ENCODE measurements at regions not wholly inside any gene's neighbourhood (a gene's known extent, or its start where the extent isn't known, plus 50 kb on each side); places are given as distances from the start of the nearest gene placed in this dataset.

DNA sequence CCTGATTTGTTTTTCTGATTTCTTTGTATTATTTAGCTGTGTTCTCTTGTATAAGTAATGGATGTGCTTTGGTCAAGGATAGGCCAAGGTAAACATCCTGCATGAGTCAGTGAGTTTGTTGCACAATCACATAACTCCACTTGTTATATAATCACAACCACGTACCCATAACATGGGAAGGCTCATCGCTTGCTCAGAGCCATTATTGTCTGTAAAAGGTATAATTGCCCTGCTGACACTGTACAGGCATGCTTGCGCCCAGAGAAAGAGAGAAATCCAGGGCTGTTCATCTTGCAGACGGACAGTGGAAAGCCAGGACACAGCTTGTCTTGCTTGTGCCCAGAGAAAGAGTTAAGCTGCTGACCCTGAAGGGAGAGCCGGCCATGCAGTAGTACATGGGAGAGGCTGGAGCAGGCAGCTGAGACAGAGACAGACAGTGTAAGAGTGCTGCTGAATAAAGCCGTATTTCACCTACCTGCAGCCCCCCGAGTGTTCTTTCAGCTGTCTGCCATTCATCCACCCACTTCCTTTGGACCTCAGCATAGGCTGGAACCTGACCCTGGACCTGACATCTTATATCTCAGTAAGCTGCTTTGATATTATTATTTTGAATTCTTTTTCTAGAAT, 174.7 kb upstream of the DAAM1 start (continued):
- TF ChIP-seq, protein P1, sequence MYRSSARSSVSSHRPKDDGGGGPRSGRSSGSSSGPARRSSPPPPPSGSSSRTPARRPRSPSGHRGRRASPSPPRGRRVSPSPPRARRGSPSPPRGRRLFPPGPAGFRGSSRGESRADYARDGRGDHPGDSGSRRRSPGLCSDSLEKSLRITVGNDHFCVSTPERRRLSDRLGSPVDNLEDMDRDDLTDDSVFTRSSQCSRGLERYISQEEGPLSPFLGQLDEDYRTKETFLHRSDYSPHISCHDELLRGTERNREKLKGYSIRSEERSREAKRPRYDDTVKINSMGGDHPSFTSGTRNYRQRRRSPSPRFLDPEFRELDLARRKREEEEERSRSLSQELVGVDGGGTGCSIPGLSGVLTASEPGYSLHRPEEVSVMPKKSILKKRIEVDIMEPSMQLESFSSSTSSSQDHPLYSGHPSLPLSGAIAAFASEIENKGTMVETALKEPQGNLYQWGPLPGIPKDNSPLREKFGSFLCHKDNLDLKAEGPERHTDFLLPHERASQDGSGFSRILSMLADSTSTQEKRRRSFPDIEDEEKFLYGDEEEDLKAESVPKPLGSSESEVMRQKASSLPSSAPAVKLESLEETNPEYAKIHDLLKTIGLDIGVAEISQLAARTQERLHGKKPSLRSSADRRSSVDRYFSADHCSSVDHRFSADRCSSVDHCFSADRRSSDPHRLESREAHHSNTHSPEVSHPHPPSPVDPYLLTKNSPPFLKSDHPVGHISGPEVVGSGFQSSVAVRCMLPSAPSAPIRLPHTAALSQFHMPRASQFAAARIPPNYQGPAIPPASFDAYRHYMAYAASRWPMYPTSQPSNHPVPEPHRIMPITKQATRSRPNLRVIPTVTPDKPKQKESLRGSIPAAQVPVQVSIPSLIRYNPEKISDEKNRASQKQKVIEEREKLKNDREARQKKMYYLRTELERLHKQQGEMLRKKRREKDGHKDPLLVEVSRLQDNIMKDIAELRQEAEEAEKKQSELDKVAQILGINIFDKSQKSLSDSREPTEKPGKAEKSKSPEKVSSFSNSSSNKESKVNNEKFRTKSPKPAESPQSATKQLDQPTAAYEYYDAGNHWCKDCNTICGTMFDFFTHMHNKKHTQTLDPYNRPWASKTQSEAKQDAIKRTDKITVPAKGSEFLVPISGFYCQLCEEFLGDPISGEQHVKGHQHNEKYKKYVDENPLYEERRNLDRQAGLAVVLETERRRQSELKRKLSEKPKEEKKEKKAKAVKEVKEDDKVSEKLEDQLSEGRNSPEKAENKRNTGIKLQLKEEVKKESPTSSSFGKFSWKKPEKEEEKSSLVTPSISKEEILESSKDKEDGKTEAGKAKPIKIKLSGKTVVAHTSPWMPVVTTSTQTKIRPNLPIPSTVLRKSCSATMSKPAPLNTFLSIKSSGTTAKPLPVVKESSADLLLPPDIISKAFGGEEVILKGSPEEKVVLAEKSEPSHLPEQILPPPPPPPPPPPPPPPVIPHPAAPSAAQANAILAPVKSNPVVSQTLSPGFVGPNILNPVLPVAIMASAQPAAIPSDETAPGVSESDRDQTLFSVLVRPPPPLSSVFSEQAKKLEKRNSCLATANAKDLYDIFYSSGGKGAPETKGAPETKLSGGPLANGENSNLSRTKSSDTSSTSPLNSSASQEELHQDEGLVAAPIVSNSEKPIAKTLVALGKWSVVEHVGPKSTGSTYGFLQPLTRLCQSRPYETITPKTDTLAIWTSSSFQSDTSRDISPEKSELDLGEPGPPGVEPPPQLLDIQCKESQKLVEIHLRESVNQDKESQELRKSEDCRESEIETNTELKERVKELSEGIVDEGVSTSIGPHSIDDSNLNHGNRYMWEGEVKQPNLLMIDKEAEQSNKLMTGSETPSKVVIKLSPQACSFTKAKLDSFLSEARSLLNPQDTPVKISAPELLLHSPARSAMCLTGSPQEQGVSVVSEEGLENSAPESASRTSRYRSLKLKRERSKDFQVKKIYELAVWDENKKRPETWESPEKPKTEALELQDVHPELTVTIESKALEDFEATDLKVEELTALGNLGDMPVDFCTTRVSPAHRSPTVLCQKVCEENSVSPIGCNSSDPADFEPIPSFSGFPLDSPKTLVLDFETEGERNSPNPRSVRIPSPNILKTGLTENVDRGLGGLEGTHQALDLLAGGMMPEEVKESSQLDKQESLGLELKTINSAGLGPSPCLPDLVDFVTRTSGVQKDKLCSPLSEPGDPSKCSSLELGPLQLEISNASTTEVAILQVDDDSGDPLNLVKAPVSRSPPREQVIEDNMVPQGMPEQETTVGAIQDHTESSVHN (CRISPR knock-in tag; IDR thresholded peaks at IDR 0.05), result no peak
- no peak for TF ChIP-seq ZFP37 (CRISPR knock-in tag; IDR thresholded peaks at IDR 0.05; ENCODE audit: borderline replicate concordance)
- TF ChIP-seq ZNF674 (CRISPR knock-in tag; IDR thresholded peaks at IDR 0.05; ENCODE audit: low read depth), result no peak
- no peak for TF ChIP-seq HOXA9 (CRISPR knock-in tag; IDR thresholded peaks at IDR 0.05; ENCODE audit: borderline replicate concordance)
- no peak for TF ChIP-seq ZC3H13 (CRISPR knock-in tag; IDR thresholded peaks at IDR 0.05)
- peak; percentile 67; the same call in 1 of the 2 replicates for TF ChIP-seq ERF (CRISPR knock-in tag; IDR thresholded peaks at IDR 0.05)
- TF ChIP-seq SMAD9 (CRISPR knock-in tag; IDR thresholded peaks at IDR 0.05), result no peak
- TF ChIP-seq REXO4 (CRISPR knock-in tag; IDR thresholded peaks at IDR 0.05; ENCODE audit: borderline replicate concordance), result no peak
- TF ChIP-seq MYC (CRISPR knock-in tag; IDR thresholded peaks at IDR 0.05; ENCODE audit: borderline replicate concordance), result no peak
- no peak for TF ChIP-seq ZNF17 (CRISPR knock-in tag; IDR thresholded peaks at IDR 0.05)
- TF ChIP-seq, protein P2, sequence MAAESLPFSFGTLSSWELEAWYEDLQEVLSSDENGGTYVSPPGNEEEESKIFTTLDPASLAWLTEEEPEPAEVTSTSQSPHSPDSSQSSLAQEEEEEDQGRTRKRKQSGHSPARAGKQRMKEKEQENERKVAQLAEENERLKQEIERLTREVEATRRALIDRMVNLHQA (CRISPR knock-in tag; IDR thresholded peaks at IDR 0.05), result no peak
- TF ChIP-seq, protein P3, sequence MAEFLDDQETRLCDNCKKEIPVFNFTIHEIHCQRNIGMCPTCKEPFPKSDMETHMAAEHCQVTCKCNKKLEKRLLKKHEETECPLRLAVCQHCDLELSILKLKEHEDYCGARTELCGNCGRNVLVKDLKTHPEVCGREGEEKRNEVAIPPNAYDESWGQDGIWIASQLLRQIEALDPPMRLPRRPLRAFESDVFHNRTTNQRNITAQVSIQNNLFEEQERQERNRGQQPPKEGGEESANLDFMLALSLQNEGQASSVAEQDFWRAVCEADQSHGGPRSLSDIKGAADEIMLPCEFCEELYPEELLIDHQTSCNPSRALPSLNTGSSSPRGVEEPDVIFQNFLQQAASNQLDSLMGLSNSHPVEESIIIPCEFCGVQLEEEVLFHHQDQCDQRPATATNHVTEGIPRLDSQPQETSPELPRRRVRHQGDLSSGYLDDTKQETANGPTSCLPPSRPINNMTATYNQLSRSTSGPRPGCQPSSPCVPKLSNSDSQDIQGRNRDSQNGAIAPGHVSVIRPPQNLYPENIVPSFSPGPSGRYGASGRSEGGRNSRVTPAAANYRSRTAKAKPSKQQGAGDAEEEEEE (CRISPR knock-in tag; IDR thresholded peaks at IDR 0.05; ENCODE audit: borderline replicate concordance), result no peak
- TF ChIP-seq, protein P4, sequence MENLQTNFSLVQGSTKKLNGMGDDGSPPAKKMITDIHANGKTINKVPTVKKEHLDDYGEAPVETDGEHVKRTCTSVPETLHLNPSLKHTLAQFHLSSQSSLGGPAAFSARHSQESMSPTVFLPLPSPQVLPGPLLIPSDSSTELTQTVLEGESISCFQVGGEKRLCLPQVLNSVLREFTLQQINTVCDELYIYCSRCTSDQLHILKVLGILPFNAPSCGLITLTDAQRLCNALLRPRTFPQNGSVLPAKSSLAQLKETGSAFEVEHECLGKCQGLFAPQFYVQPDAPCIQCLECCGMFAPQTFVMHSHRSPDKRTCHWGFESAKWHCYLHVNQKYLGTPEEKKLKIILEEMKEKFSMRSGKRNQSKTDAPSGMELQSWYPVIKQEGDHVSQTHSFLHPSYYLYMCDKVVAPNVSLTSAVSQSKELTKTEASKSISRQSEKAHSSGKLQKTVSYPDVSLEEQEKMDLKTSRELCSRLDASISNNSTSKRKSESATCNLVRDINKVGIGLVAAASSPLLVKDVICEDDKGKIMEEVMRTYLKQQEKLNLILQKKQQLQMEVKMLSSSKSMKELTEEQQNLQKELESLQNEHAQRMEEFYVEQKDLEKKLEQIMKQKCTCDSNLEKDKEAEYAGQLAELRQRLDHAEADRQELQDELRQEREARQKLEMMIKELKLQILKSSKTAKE (CRISPR knock-in tag; IDR thresholded peaks at IDR 0.05; ENCODE audit: borderline replicate concordance), result 0 out of 2 replicates have a peak, but pooled peaks have one; percentile 26
- TF ChIP-seq, protein P5, sequence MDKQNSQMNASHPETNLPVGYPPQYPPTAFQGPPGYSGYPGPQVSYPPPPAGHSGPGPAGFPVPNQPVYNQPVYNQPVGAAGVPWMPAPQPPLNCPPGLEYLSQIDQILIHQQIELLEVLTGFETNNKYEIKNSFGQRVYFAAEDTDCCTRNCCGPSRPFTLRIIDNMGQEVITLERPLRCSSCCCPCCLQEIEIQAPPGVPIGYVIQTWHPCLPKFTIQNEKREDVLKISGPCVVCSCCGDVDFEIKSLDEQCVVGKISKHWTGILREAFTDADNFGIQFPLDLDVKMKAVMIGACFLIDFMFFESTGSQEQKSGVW (CRISPR knock-in tag; IDR thresholded peaks at IDR 0.05; ENCODE audit: borderline replicate concordance), result no peak

Data from HepG2 (cell line).